Natural killer cell treated with Interleukin-12 subunit alpha and Interleukin-12 subunit beta and Interleukin-15 and Interleukin-18, amount 100 ng/mL, for 72 hours (primary cell): ENCODE measurements at regions not wholly inside any gene's neighbourhood (a gene's known extent, or its start where the extent isn't known, plus 50 kb on each side); places are given as distances from the start of the nearest gene placed in this dataset.
"Not testable (repeated sequence)": the region's sequence is repeated elsewhere in the genome, so short reads cannot be mapped to it uniquely, and the experiment has no call there.

ENCODE experiments used
- ATAC-seq, 2 donors: fragments of 150-1000 bp; cut with Tn5 transposase in 1 of 2; sonication (Bioruptor Pico), chemical (Tn5 transposase) in 1 of 2; 2 replicates each; pipeline ENCODE4 v1.10.0; 2021
- DNase-seq: peaks from one replicate; pipeline ENCODE4 v3.0.0; 2022; ENCODE audit warnings: low spot score
- H3K27ac Mint-ChIP-seq, 2 donors: 1 replicate in 1 of 2; 2 replicates in 1 of 2; pipeline ENCODE4 v1.8.0; 2022; ENCODE audit warnings: mixed read lengths in 2 of 2, mild to moderate bottlenecking in 1 of 2, moderate library complexity in 1 of 2
- H3K27me3 Mint-ChIP-seq, 2 donors: 1 replicate in 1 of 2; 2 replicates in 1 of 2; pipeline ENCODE4 v1.8.0; 2022; ENCODE audit warnings: mixed read lengths in 2 of 2
- H3K36me3 Mint-ChIP-seq: one replicate; pipeline ENCODE4 v1.8.0; 2022; ENCODE audit warnings: mixed read lengths
- H3K4me1 Mint-ChIP-seq, 2 donors: 1 replicate in 1 of 2; 2 replicates in 1 of 2; pipeline ENCODE4 v1.8.0; 2022; ENCODE audit warnings: low read depth in 2 of 2, mixed read lengths in 2 of 2, mild to moderate bottlenecking in 1 of 2
- H3K4me3 Mint-ChIP-seq: one replicate; pipeline ENCODE4 v1.8.0; 2022; ENCODE audit warnings: mixed read lengths
- H3K9me3 Mint-ChIP-seq: 2 replicates; pipeline ENCODE4 v1.8.0; 2022; ENCODE audit warnings: mixed read lengths

DNA sequence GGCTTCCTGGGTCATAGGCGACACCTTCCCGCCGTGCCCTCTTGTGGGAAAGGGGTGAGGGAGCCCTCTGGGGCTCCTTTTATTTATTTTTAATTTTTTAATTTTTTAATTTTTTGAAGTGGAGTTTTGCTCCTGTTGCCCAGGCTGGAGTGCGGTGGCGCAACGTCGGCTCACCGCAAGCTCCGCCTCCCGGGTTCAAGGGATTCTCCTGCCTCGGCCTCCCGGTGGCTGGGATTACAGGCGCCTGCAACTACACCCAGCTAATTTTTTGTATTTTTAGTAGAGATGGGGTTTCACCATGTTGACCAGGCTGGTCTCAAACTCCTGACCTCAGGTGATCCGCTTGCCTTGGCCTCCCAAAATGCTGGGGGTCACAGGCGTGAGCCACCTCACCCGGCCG lies 49.9 kb upstream of the ELFN1 start:
- not testable (repeated sequence) for H3K4me3 Mint-ChIP-seq, H3K4me1 Mint-ChIP-seq, H3K27ac Mint-ChIP-seq, ATAC-seq, DNase-seq, H3K36me3 Mint-ChIP-seq, H3K9me3 Mint-ChIP-seq, H3K27me3 Mint-ChIP-seq

- Mint-ChIP-seq H3K27me3 (peaks cover 0 to 2% of the 10 kb centered on the region in 2 donors), H3K4me3 (no peak overlapping the region)
Observed at GRCh38 chr7:1619152-1620079, 49.6 kb upstream of the PSMG3 start.

More at GRCh38 chr7:1619152-1620079, 49.6 kb upstream of the PSMG3 start:
- Mint-ChIP-seq H3K27ac (no peak overlapping the region), H3K4me1 (no peaks in the 10 kb centered on the region), H3K9me3 (no peaks in the 10 kb centered on the region), H3K36me3 (no peaks in the 10 kb centered on the region)
- DNase-seq, result no peak
- ATAC-seq, result peak in 1 of 2 donors; percentile 25
